ENCODE measurements at regions not wholly inside any gene's neighbourhood (a gene's known extent, or its start where the extent isn't known, plus 50 kb on each side); places are given as distances from the start of the nearest gene placed in this dataset.
"Not testable (repeated sequence)": the region's sequence is repeated elsewhere in the genome, so short reads cannot be mapped to it uniquely, and the experiment has no call there.

- TF ChIP-seq, protein P1, sequence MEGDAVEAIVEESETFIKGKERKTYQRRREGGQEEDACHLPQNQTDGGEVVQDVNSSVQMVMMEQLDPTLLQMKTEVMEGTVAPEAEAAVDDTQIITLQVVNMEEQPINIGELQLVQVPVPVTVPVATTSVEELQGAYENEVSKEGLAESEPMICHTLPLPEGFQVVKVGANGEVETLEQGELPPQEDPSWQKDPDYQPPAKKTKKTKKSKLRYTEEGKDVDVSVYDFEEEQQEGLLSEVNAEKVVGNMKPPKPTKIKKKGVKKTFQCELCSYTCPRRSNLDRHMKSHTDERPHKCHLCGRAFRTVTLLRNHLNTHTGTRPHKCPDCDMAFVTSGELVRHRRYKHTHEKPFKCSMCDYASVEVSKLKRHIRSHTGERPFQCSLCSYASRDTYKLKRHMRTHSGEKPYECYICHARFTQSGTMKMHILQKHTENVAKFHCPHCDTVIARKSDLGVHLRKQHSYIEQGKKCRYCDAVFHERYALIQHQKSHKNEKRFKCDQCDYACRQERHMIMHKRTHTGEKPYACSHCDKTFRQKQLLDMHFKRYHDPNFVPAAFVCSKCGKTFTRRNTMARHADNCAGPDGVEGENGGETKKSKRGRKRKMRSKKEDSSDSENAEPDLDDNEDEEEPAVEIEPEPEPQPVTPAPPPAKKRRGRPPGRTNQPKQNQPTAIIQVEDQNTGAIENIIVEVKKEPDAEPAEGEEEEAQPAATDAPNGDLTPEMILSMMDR (IDR thresholded peaks at IDR 0.05; ENCODE audit: extremely low read depth, insufficient read depth, missing control alignments): no peak
- no peak for DNase-seq (ENCODE audit: low spot score)
- in situ Hi-C loops (cut with MboI; ENCODE audit: low pct_unique_long_range_greater_than_20kb, low sequenced_read_pairs, unreplicated experiment): no loop called here
These were observed 240.2 kb upstream of the GLRA1 start for GRCh38 chr5:152164860-152165259.

DNA sequence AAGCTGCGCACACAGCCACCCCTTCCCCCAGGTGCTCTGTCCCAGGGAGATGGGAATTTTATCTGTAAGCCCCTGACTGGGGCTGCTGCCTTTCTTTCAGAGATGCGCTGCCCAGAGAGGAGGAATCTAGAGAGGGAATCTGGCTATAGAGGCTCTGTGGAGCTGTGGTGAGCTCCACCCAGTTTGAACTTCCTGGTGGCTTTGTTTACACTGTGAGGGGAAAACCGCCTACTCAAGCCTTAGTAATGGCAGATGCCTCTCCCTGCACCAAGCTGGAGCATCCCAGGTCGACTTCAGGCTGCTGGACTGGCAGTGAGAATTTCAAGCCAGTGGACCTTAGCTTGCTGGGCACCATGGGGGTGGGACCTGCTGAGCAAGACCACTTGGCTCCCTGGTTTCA, 235.2 kb upstream of the GLRA1 start:
- DNase-seq (ENCODE audit: low spot score); in situ Hi-C loops (cut with MboI; ENCODE audit: low pct_unique_long_range_greater_than_20kb, low sequenced_read_pairs, unreplicated experiment): not testable (repeated sequence)

DNA sequence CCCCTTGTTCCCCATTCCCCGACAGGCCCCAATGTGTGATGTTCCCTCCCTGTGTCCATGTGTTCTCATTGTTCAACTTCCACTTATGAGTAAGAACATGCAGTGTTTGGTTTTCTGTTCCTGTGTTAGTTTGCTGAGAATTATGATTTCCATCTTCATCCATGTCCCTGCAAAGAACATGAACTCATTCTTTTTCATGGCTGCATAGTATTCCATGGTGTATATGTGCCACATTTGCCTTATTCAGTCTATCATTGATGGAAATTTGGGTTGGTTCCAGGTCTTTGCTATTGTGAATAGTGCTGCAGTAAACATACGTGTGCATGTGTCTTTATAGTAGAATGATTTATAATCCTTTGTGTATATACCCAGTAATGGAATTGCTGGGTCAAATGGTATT, 229.8 kb upstream of the GLRA1 start:
- in situ Hi-C loops (cut with MboI; ENCODE audit: low pct_unique_long_range_greater_than_20kb, low sequenced_read_pairs, unreplicated experiment); DNase-seq (ENCODE audit: low spot score): not testable (repeated sequence)

GRCh38 chr5:152151940-152152339, 227.3 kb upstream of the GLRA1 start:
- in situ Hi-C loops (cut with MboI; ENCODE audit: low pct_unique_long_range_greater_than_20kb, low sequenced_read_pairs, unreplicated experiment): no loop called here
- no peak for DNase-seq (ENCODE audit: low spot score)
- TF ChIP-seq, protein P1 (IDR thresholded peaks at IDR 0.05; ENCODE audit: extremely low read depth, insufficient read depth, missing control alignments): no peak

GRCh38 chr5:152151113-152151512, 226.5 kb upstream of the GLRA1 start:
- no peak for DNase-seq (ENCODE audit: low spot score)
- in situ Hi-C loops (cut with MboI; ENCODE audit: low pct_unique_long_range_greater_than_20kb, low sequenced_read_pairs, unreplicated experiment): no loop called here
- TF ChIP-seq, protein P1 (IDR thresholded peaks at IDR 0.05; ENCODE audit: extremely low read depth, insufficient read depth, missing control alignments): no peak

DNA sequence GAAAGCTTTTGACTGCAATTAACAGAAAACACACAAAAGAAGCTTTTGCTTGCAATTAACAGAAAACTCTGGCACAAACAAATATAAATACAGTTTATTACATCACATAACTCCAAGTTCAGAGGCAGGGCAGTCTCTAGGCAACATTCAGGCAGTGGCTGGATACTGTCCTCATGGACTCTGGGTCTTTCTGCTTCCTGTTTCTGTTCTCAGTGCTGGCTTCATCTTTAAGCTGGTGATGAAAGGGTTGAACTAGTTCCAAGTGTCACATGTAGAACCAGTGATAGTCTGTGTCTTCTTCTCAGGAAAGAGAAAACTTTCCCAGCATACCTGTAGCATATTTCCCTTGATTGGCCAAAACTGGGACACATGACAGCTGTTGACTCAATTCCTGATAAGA, 222.6 kb upstream of the GLRA1 start:
- DNase-seq (ENCODE audit: low spot score): no peak
- in situ Hi-C loops (cut with MboI; ENCODE audit: low pct_unique_long_range_greater_than_20kb, low sequenced_read_pairs, unreplicated experiment): loop anchor here (25.0 kb wide), 1 partner anchor 365 kb away; no protein-coding TSS in a partner anchor
- TF ChIP-seq, protein P1 (IDR thresholded peaks at IDR 0.05; ENCODE audit: extremely low read depth, insufficient read depth, missing control alignments): no peak

DNA sequence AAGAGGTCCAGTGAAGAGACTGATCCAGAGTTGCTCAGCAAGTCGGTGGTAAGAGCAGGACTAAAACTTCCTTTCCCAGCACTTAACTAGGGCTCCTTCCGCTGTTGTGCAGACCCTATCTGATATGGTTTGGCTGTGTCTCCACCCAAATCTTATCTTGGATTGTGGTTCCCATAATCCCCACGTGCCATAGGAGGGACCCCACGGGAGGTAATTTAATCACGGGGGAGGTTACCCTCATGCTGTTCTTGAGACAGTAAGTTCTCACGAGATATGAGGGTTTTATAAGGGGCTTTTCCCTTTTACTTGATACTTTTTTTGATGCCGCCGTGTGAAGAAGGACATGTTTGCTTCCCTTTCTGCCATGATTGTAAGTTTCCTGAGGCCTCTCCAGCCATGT, 221.9 kb upstream of the GLRA1 start:
- TF ChIP-seq, protein P1 (IDR thresholded peaks at IDR 0.05; ENCODE audit: extremely low read depth, insufficient read depth, missing control alignments): no peak
- in situ Hi-C loops (cut with MboI; ENCODE audit: low pct_unique_long_range_greater_than_20kb, low sequenced_read_pairs, unreplicated experiment): loop anchor here (25.0 kb wide), 1 partner anchor 366 kb away; no protein-coding TSS in a partner anchor
- DNase-seq (ENCODE audit: low spot score): no peak

DNA sequence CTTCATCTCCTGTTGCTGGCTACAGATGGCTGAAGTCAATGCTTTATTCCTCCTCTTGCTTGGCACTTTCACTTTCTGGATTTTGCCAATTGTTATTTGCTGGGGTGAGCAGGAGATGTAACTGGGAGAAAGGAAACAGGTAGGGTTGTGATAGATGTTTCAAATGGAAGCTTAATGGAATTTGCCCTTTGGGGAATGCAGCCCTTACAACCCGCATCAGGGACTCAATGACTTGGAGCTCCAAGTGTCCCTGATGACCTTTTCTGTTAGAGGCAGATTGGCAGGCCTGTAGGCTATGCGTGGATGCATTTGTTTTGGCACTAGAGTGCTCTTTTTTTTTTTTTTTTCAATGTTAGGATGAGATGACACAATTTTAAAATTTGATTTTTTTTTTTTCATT, 219.9 kb upstream of the GLRA1 start:
- no peak for DNase-seq (ENCODE audit: low spot score)
- TF ChIP-seq, protein P1 (IDR thresholded peaks at IDR 0.05; ENCODE audit: extremely low read depth, insufficient read depth, missing control alignments): no peak
- in situ Hi-C loops (cut with MboI; ENCODE audit: low pct_unique_long_range_greater_than_20kb, low sequenced_read_pairs, unreplicated experiment): loop anchor here (25.0 kb wide), 1 partner anchor 368 kb away; no protein-coding TSS in a partner anchor

Data from GM13977 (cell line).